HEK293 (cell line): ENCODE measurements at regions not wholly inside any gene's neighbourhood (a gene's known extent, or its start where the extent isn't known, plus 50 kb on each side); places are given as distances from the start of the nearest gene placed in this dataset.

Experiments used
- CTCF ChIA-PET: fragments of 350-600 bp; formaldehyde crosslinking; extraction: SDS; loops from one replicate; lab custom pipeline; 2021; ENCODE audit warnings: antibody characterized with exemption; lab: Yijun Ruan, JAX
- POLR2A ChIA-PET: fragments of 300-600 bp; formaldehyde crosslinking; extraction: SDS; loops from one replicate; lab custom pipeline; 2020; ENCODE audit warnings: antibody characterized with exemption, inconsistent platforms; lab: Yijun Ruan, JAX
- H3K27ac ChIP-seq: fragments of 200-500 bp; sonication (Bioruptor generic); 2 replicates; pipeline ENCODE4 v1.5.1; 2014; ENCODE audit warnings: low read depth, low read length, control low read depth, inconsistent platforms; ENCODE audit errors: extremely low read depth
- H3K36me3 ChIP-seq, 2 experiments: fragments of 200-500 bp in 1 of 2; sonication (Bioruptor generic) in 1 of 2; 1 replicate in 1 of 2; 2 replicates in 1 of 2; pipeline ENCODE4 v1.5.1; 2014 to 2017; ENCODE audit warnings: inconsistent platforms in 2 of 2, low read length in 2 of 2; ENCODE audit not compliant: control insufficient read depth in 2 of 2, insufficient read depth in 1 of 2
- H3K4me1 ChIP-seq: fragments of 200-500 bp; sonication (Bioruptor generic); 2 replicates; pipeline ENCODE4 v1.5.1; 2014; ENCODE audit warnings: mild to moderate bottlenecking, low read length, inconsistent platforms; ENCODE audit not compliant: control insufficient read depth, insufficient read depth
- H3K4me3 ChIP-seq: 2 replicates; pipeline ENCODE4 v1.5.1; 2011; ENCODE audit warnings: low read depth, mild to moderate bottlenecking, control low read depth, low read length, moderate library complexity
- H3K9me3 ChIP-seq: fragments of 200-500 bp; sonication (Bioruptor generic); 2 replicates; pipeline ENCODE4 v1.5.1; 2014; ENCODE audit warnings: low read depth, low read length, inconsistent platforms; ENCODE audit not compliant: control insufficient read depth, insufficient read depth
- BCL11B ChIP-seq: fragments of 450-650 bp; formaldehyde crosslinking; IDR thresholded peaks from 2 replicates; pipeline ENCODE4 v1.5.1; 2016; ENCODE audit warnings: low read depth, missing biosample characterization, missing genetic modification characterization
- KLF9 ChIP-seq: fragments of 450-650 bp; formaldehyde crosslinking; IDR thresholded peaks from 2 replicates; pipeline ENCODE4 v1.5.1; 2016; ENCODE audit warnings: missing biosample characterization, missing genetic modification characterization, low read depth
- MEIS1 ChIP-seq: sonication (generic); formaldehyde crosslinking; IDR thresholded peaks from 2 replicates; pipeline ENCODE4 v1.8.1; 2022; ENCODE audit warnings: missing genetic modification reagents, mild to moderate bottlenecking, borderline replicate concordance
- OSR2 ChIP-seq: fragments of 450-650 bp; formaldehyde crosslinking; IDR thresholded peaks from 2 replicates; pipeline ENCODE4 v1.5.1; 2016; ENCODE audit warnings: missing biosample characterization, missing genetic modification characterization
- OVOL3 ChIP-seq: fragments of 450-650 bp; formaldehyde crosslinking; IDR thresholded peaks from 2 replicates; pipeline ENCODE4 v1.5.1; 2016; ENCODE audit warnings: missing biosample characterization, missing genetic modification characterization
- SETDB1 ChIP-seq: IDR thresholded peaks from one replicate; pipeline ENCODE4 v1.6.1; 2017; ENCODE audit warnings: mild to moderate bottlenecking, low read length, moderate library complexity, mixed read lengths; ENCODE audit not compliant: insufficient read length
- SP7 ChIP-seq: fragments of 450-650 bp; formaldehyde crosslinking; IDR thresholded peaks from 2 replicates; pipeline ENCODE4 v1.5.1; 2016; ENCODE audit warnings: missing biosample characterization, missing genetic modification characterization
- WT1 ChIP-seq: fragments of 450-650 bp; formaldehyde crosslinking; IDR thresholded peaks from 2 replicates; pipeline ENCODE4 v1.5.1; 2016; ENCODE audit warnings: missing biosample characterization, missing genetic modification characterization
- ZBTB8A ChIP-seq: fragments of 450-650 bp; formaldehyde crosslinking; IDR thresholded peaks from 2 replicates; pipeline ENCODE4 v1.5.1; 2016; ENCODE audit warnings: missing biosample characterization, missing genetic modification characterization
- ZEB2 ChIP-seq: fragments of 450-650 bp; formaldehyde crosslinking; IDR thresholded peaks from 2 replicates; pipeline ENCODE4 v1.5.1; 2016; ENCODE audit warnings: missing biosample characterization, missing genetic modification characterization
- ZNF112 ChIP-seq: fragments of 450-650 bp; formaldehyde crosslinking; IDR thresholded peaks from 2 replicates; pipeline ENCODE4 v1.5.0; 2017; ENCODE audit warnings: missing biosample characterization, missing genetic modification characterization
- ZNF148 ChIP-seq: fragments of 450-650 bp; formaldehyde crosslinking; IDR thresholded peaks from 2 replicates; pipeline ENCODE4 v1.5.0; 2017; ENCODE audit warnings: missing biosample characterization, missing genetic modification characterization, borderline replicate concordance
- ZNF157 ChIP-seq: fragments of 450-650 bp; formaldehyde crosslinking; IDR thresholded peaks from 2 replicates; pipeline ENCODE4 v1.5.1; 2016; ENCODE audit warnings: missing biosample characterization, missing genetic modification characterization
- ZNF19 ChIP-seq: fragments of 450-650 bp; formaldehyde crosslinking; IDR thresholded peaks from 2 replicates; pipeline ENCODE4; 2016; ENCODE audit warnings: missing biosample characterization, missing genetic modification characterization, low read depth
- ZNF2 ChIP-seq: fragments of 450-650 bp; formaldehyde crosslinking; IDR thresholded peaks from 2 replicates; pipeline ENCODE4 v1.5.1; 2016; ENCODE audit warnings: missing biosample characterization, missing genetic modification characterization
- ZNF202 ChIP-seq: fragments of 450-650 bp; formaldehyde crosslinking; IDR thresholded peaks from 2 replicates; pipeline ENCODE4 v1.5.1; 2016; ENCODE audit warnings: missing biosample characterization, missing genetic modification characterization, borderline replicate concordance
- ZNF214 ChIP-seq: fragments of 450-650 bp; formaldehyde crosslinking; IDR thresholded peaks from 2 replicates; pipeline ENCODE4 v1.5.1; 2017; ENCODE audit warnings: missing biosample characterization, mild to moderate bottlenecking, missing genetic modification characterization, borderline replicate concordance
- ZNF354C ChIP-seq: fragments of 450-650 bp; formaldehyde crosslinking; IDR thresholded peaks from 2 replicates; pipeline ENCODE4 v1.5.1; 2016; ENCODE audit warnings: missing biosample characterization, missing genetic modification characterization, low read depth, borderline replicate concordance
- ZNF416 ChIP-seq: fragments of 450-650 bp; formaldehyde crosslinking; IDR thresholded peaks from 2 replicates; pipeline ENCODE4 v1.5.1; 2016; ENCODE audit warnings: missing biosample characterization, missing genetic modification characterization
- ZNF423 ChIP-seq: fragments of 450-650 bp; formaldehyde crosslinking; IDR thresholded peaks from 2 replicates; pipeline ENCODE4 v1.5.1; 2016; ENCODE audit warnings: missing biosample characterization, missing genetic modification characterization
- ZNF433 ChIP-seq: fragments of 450-650 bp; formaldehyde crosslinking; IDR thresholded peaks from 2 replicates; pipeline ENCODE4 v1.5.1; 2016; ENCODE audit warnings: missing biosample characterization, missing genetic modification characterization, low read depth
- ZNF48 ChIP-seq: fragments of 450-650 bp; formaldehyde crosslinking; IDR thresholded peaks from 2 replicates; pipeline ENCODE4 v1.5.1; 2016; ENCODE audit warnings: missing biosample characterization, missing genetic modification characterization
- ZNF488 ChIP-seq: fragments of 450-650 bp; formaldehyde crosslinking; IDR thresholded peaks from 2 replicates; pipeline ENCODE4 v1.5.1; 2016; ENCODE audit warnings: missing biosample characterization, missing genetic modification characterization
- ZNF600 ChIP-seq: fragments of 450-650 bp; formaldehyde crosslinking; IDR thresholded peaks from 2 replicates; pipeline ENCODE4 v1.5.1; 2016; ENCODE audit warnings: missing biosample characterization, missing genetic modification characterization
- ZNF610 ChIP-seq: fragments of 450-650 bp; formaldehyde crosslinking; IDR thresholded peaks from 2 replicates; pipeline ENCODE4 v1.5.1; 2016; ENCODE audit warnings: missing biosample characterization, missing genetic modification characterization, borderline replicate concordance
- ZNF621 ChIP-seq: fragments of 450-650 bp; formaldehyde crosslinking; IDR thresholded peaks from 2 replicates; pipeline ENCODE4 v1.5.1; 2017; ENCODE audit warnings: missing biosample characterization, missing genetic modification characterization
- ZNF692 ChIP-seq: fragments of 450-650 bp; formaldehyde crosslinking; IDR thresholded peaks from 2 replicates; pipeline ENCODE4 v1.5.1; 2016; ENCODE audit warnings: missing biosample characterization, missing genetic modification characterization
- ZNF701 ChIP-seq: fragments of 450-650 bp; formaldehyde crosslinking; IDR thresholded peaks from 2 replicates; pipeline ENCODE4 v1.5.1; 2016; ENCODE audit warnings: missing biosample characterization, missing genetic modification characterization
- ZNF707 ChIP-seq: fragments of 450-650 bp; formaldehyde crosslinking; IDR thresholded peaks from 2 replicates; pipeline ENCODE4 v1.5.1; 2016; ENCODE audit warnings: missing biosample characterization, missing genetic modification characterization
- ZNF791 ChIP-seq: fragments of 450-650 bp; formaldehyde crosslinking; IDR thresholded peaks from 2 replicates; pipeline ENCODE4 v1.5.1; 2016; ENCODE audit warnings: missing biosample characterization, missing genetic modification characterization
- ZSCAN16 ChIP-seq: fragments of 450-650 bp; formaldehyde crosslinking; IDR thresholded peaks from 2 replicates; pipeline ENCODE4 v1.5.1; 2016; ENCODE audit warnings: missing biosample characterization, missing genetic modification characterization
- ZSCAN4 ChIP-seq: fragments of 450-650 bp; formaldehyde crosslinking; IDR thresholded peaks from 2 replicates; pipeline ENCODE4 v1.5.1; 2017; ENCODE audit warnings: missing biosample characterization, missing genetic modification characterization
- ZSCAN5A ChIP-seq: fragments of 450-650 bp; formaldehyde crosslinking; IDR thresholded peaks from 2 replicates; pipeline ENCODE4 v1.5.1; 2016; ENCODE audit warnings: missing biosample characterization, missing genetic modification characterization
- ZXDB ChIP-seq: fragments of 450-650 bp; formaldehyde crosslinking; IDR thresholded peaks from 2 replicates; pipeline ENCODE4 v1.5.1; 2016; ENCODE audit warnings: missing biosample characterization, missing genetic modification characterization

GRCh38 chr5:158611581-158611980 lies 488.1 kb downstream of the EBF1 start:
- Histone ChIP-seq H3K36me3 (no peaks in the 10 kb centered on the region), H3K27ac (no peak overlapping the region), H3K9me3 (no peaks in the 10 kb centered on the region), H3K4me3 (no peak overlapping the region), H3K4me1 (no peaks in the 10 kb centered on the region)
- CTCF ChIA-PET, result no interaction called here
- TF ChIP-seq ZNF791, result no peak
- TF ChIP-seq ZNF701, result no peak
- no peak for TF ChIP-seq ZNF423 (tag by site-specific recombination)
- TF ChIP-seq WT1 (tag by site-specific recombination), result no peak
- TF ChIP-seq ZNF2, result no peak
- no peak for TF ChIP-seq ZNF610 (tag by site-specific recombination)
- TF ChIP-seq BCL11B (tag by site-specific recombination), result no peak
- TF ChIP-seq ZNF433 (tag by site-specific recombination), result no peak
- no peak for TF ChIP-seq ZNF488 (tag by site-specific recombination)
- TF ChIP-seq ZNF148, result no peak
- TF ChIP-seq ZNF692, result no peak
- TF ChIP-seq SETDB1, result no peak
- no peak for TF ChIP-seq OVOL3 (tag by site-specific recombination)
- no peak for TF ChIP-seq KLF9
- no peak for TF ChIP-seq ZNF600 (tag by site-specific recombination)
- no peak for TF ChIP-seq ZSCAN4
- no peak for TF ChIP-seq ZNF157
- no peak for TF ChIP-seq ZNF707
- POLR2A ChIA-PET, result no interaction called here

GRCh38 chr5:158610051-158610415 lies 489.7 kb downstream of the EBF1 start:
- H3K4me3 ChIP-seq, result no peak overlapping the region
- POLR2A ChIA-PET, result no interaction called here
- no peak for TF ChIP-seq ZNF621 (tag by site-specific recombination)
- TF ChIP-seq ZNF19, result no peak
- no peak for TF ChIP-seq ZEB2 (tag by site-specific recombination)
- TF ChIP-seq ZNF202 (tag by site-specific recombination), result no peak
- no peak for TF ChIP-seq OSR2 (tag by site-specific recombination)
- TF ChIP-seq ZNF48 (tag by site-specific recombination), result no peak
- no peak for TF ChIP-seq SP7
- no peak for TF ChIP-seq ZNF214 (tag by site-specific recombination)
- TF ChIP-seq ZNF354C (tag by site-specific recombination), result no peak
- no peak for TF ChIP-seq ZSCAN16 (tag by site-specific recombination)
- TF ChIP-seq MEIS1 (CRISPR knock-in tag), result no peak
- TF ChIP-seq ZBTB8A (tag by site-specific recombination), result no peak
- TF ChIP-seq ZSCAN5A (tag by site-specific recombination), result no peak
- no peak for TF ChIP-seq ZXDB (tag by site-specific recombination)
- TF ChIP-seq ZNF416 (tag by site-specific recombination), result no peak
- no peak for TF ChIP-seq ZNF112

More at GRCh38 chr5:158610051-158610415, 489.7 kb downstream of the EBF1 start:
- H3K36me3 ChIP-seq, result no peaks in the 10 kb centered on the region
- CTCF ChIA-PET, result no interaction called here
- no peaks in the 10 kb centered on the region for H3K9me3 ChIP-seq
- no peaks in the 10 kb centered on the region for H3K4me1 ChIP-seq
- H3K27ac ChIP-seq, result no peak overlapping the region
